ENCODE measurements at regions not wholly inside any gene's neighbourhood (a gene's known extent, or its start where the extent isn't known, plus 50 kb on each side); places are given as distances from the start of the nearest gene placed in this dataset.

- no peak for TF ChIP-seq CTCF (IDR thresholded peaks at IDR 0.05; ENCODE audit: low read length)
- no peak for TF ChIP-seq EZH2 (optimal IDR thresholded peaks at IDR 0.05; ENCODE audit: low read depth, low read length)
Measured at GRCh38 chr10:61821693-61822092, 79.8 kb upstream of the ARID5B start.

Measured in MM.1S (cell line).